Esophagus (tissue), 2 donors: ENCODE measurements at regions not wholly inside any gene's neighbourhood (a gene's known extent, or its start where the extent isn't known, plus 50 kb on each side); places are given as distances from the start of the nearest gene placed in this dataset.

Experiments used
- H3K27ac ChIP-seq, 2 donors: one replicate each; pipeline ENCODE4 v1.5.1; 2013; ENCODE audit warnings: low read depth in 2 of 2, mild to moderate bottlenecking in 2 of 2, inconsistent platforms in 1 of 2, low read length in 1 of 2, moderate library complexity in 1 of 2
- H3K27me3 ChIP-seq, 2 donors: one replicate each; pipeline ENCODE4 v1.6.1; 2013; ENCODE audit warnings: low read length in 2 of 2, control low read depth in 1 of 2, mild to moderate bottlenecking in 1 of 2; ENCODE audit not compliant: insufficient read depth in 2 of 2, control insufficient read depth in 1 of 2
- H3K36me3 ChIP-seq, 2 donors: one replicate each; pipeline ENCODE4 v1.6.1; 2013; ENCODE audit warnings: low read length in 1 of 2; ENCODE audit not compliant: control insufficient read depth in 2 of 2, insufficient read depth in 2 of 2
- H3K4me1 ChIP-seq, 2 donors: one replicate each; pipeline ENCODE4 v1.6.1; 2013; ENCODE audit warnings: low read length in 1 of 2; ENCODE audit not compliant: control insufficient read depth in 2 of 2, insufficient read depth in 2 of 2
- H3K4me3 ChIP-seq, 2 donors: one replicate each; pipeline ENCODE4 v1.5.1; 2013; ENCODE audit warnings: low read length in 2 of 2, mild to moderate bottlenecking in 2 of 2, low read depth in 1 of 2, moderate library complexity in 1 of 2
- H3K9me3 ChIP-seq, 2 donors: one replicate each; pipeline ENCODE4 v1.6.1; 2013; ENCODE audit warnings: mild to moderate bottlenecking in 2 of 2, low read depth in 1 of 2, low read length in 1 of 2, moderate library complexity in 1 of 2; ENCODE audit not compliant: control insufficient read depth in 2 of 2, insufficient read depth in 1 of 2
- WGBS, 2 donors: extraction: QIAGEN DNeasy Blood & Tissue Kit; methylation state at CpG; one replicate each; pipeline ENCODE4 v1.1.7; 2013; 5-methylcytosine and 5-hydroxymethylcytosine counted together
- donor health status: healthy with polysubstance abuse.
- donor health status: Bipolar disorder and iron deficiency.

GRCh38 chr2:191476901-191477300 lies 201.0 kb upstream of the NABP1 start:
- Histone ChIP-seq H3K4me1 (no peaks in the 10 kb centered on the region), H3K27ac (no peak overlapping the region), H3K9me3 (peaks cover 0 to 2% of the 10 kb centered on the region in 2 donors), H3K36me3 (no peaks in the 10 kb centered on the region), H3K27me3 (no peaks in the 10 kb centered on the region), H3K4me3 (no peak overlapping the region)
- 97 to 98% methylated on average over 5 of the region's 5 CpGs for WGBS, 2 donors

DNA sequence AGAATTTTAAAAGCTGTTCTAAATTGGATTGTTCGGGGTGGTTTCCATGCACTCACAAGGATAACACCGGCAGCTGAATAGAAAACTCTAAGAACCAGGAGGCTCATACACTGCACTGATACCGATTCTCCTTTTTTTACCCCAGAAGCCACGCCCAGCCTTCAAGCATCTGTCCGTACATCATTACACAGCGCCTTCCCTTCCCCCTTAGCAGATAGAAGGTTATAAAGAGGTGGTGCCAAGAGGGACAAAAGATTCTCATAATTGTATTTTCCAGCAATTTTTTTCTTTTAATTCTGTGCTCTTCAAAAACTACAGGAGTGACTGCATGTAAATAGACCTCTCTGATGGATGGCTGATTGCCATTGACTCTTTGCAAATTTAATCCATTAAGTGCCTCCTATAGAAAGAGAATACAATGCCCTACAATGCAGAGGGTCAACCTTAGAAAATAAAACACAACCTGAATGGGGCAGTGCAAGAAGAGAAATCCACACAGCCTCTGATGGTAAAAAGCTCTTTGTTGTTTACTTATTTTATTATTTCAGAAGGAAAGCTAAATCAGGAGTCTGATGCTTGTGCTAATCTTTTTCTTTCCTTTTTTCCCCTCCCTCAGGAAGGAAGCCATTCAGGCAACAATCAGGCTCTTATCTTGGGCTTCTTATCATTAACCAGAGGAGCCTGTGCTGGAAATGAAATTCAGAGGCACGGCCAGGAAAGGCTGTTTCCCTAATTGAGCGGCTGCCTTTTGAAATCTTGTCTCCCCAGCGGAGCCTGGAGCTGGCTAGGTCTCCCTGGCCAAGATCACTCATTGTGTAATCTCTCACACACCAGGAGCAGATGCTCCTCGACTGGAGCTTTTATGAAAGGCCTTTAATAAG lies 198.9 kb upstream of the NABP1 start:
- 48 to 57% methylated on average over 10 of the region's 10 CpGs for WGBS, 2 donors
- Histone ChIP-seq H3K36me3 (no peaks in the 10 kb centered on the region), H3K4me1 (no peaks in the 10 kb centered on the region), H3K9me3 (peaks cover 0 to 2% of the 10 kb centered on the region in 2 donors), H3K4me3 (no peak overlapping the region), H3K27me3 (no peaks in the 10 kb centered on the region), H3K27ac (peak overlapping the region in 1 of 2 donors; percentile 0)

GRCh38 chr2:191479680-191480023 lies 198.3 kb upstream of the NABP1 start:
- peaks cover 0 to 2% of the 10 kb centered on the region in 2 donors for H3K9me3 ChIP-seq
- H3K27ac ChIP-seq = peak overlapping the region in 1 of 2 donors; percentile 0
- no peaks in the 10 kb centered on the region for H3K27me3 ChIP-seq
- H3K4me1 ChIP-seq = no peaks in the 10 kb centered on the region
- H3K36me3 ChIP-seq = no peaks in the 10 kb centered on the region
- H3K4me3 ChIP-seq = no peak overlapping the region
- WGBS, 2 donors = 31 to 47% methylated on average over 5 of the region's 5 CpGs

- H3K4me3 ChIP-seq = no peak overlapping the region
- H3K27me3 ChIP-seq = no peaks in the 10 kb centered on the region
- 85 to 86% methylated on average over 3 of the region's 3 CpGs for WGBS, 2 donors
- no peaks in the 10 kb centered on the region for H3K9me3 ChIP-seq
- H3K27ac ChIP-seq = no peak overlapping the region
- H3K4me1 ChIP-seq = no peaks in the 10 kb centered on the region
- no peaks in the 10 kb centered on the region for H3K36me3 ChIP-seq
Measured at GRCh38 chr2:191481305-191482070, 196.4 kb upstream of the NABP1 start.

- Histone ChIP-seq H3K9me3 (no peaks in the 10 kb centered on the region), H3K27me3 (no peaks in the 10 kb centered on the region), H3K36me3 (no peaks in the 10 kb centered on the region), H3K4me1 (peaks cover 0 to 2% of the 10 kb centered on the region in 2 donors), H3K4me3 (no peak overlapping the region), H3K27ac (no peak overlapping the region)
- 61 to 66% methylated on average over 3 of the region's 3 CpGs for WGBS, 2 donors
Measured at GRCh38 chr2:191483117-191483516, 194.8 kb upstream of the NABP1 start.

DNA sequence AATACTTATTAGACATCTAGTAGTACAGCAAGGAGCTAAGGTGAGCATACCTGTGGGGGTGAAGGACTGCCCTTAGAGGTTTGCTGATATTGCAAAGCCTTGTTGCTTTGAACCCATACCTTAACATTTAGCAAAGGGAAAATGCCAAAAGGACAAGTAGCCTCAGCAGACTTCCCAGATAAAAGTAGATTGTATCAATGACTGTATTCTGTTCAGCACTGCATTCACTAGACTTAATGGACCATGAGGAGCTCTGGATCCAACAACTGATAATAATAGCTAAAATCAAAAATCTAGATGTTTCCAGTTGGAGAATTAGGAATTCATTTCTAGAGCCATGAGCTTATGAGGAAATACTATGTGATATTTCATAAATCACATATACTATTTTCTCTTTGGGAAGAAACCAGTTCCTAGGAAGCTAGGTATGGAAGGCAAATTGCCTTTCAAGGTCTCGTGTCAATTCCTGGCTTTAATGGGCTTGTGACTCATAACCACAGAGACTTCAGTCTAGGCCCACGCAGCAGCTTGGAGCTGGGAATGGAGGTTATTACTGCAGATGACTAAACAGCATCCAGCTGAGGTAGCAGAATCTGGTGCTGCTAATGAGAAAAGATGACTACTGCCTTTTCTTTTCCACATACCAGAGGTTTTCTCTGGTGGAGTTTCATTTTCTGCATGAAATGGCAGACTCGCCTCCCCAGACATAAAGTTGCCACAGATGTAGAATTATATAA lies 191.2 kb upstream of the NABP1 start:
- Histone ChIP-seq H3K9me3 (no peaks in the 10 kb centered on the region), H3K4me3 (no peak overlapping the region), H3K27ac (peak overlapping the region; percentile 31 to 36), H3K4me1 (peaks cover 2 to 3% of the 10 kb centered on the region in 2 donors), H3K36me3 (no peaks in the 10 kb centered on the region), H3K27me3 (no peaks in the 10 kb centered on the region)
- WGBS, 2 donors = 50 to 60% methylated on average over 3 of the region's 3 CpGs

- H3K27me3 ChIP-seq = no peaks in the 10 kb centered on the region
- peaks cover 2 to 3% of the 10 kb centered on the region in 2 donors for H3K4me1 ChIP-seq
- peak overlapping the region; percentile 62 to 95 for H3K27ac ChIP-seq
- no peak overlapping the region for H3K4me3 ChIP-seq
- 47 to 52% methylated on average over 7 of the region's 7 CpGs for WGBS, 2 donors
- no peaks in the 10 kb centered on the region for H3K36me3 ChIP-seq
- no peaks in the 10 kb centered on the region for H3K9me3 ChIP-seq
Measured at GRCh38 chr2:191488135-191488534, 189.8 kb upstream of the NABP1 start.

- no peaks in the 10 kb centered on the region for H3K36me3 ChIP-seq
- no peak overlapping the region for H3K27ac ChIP-seq
- no peaks in the 10 kb centered on the region for H3K9me3 ChIP-seq
- H3K4me3 ChIP-seq = no peak overlapping the region
- no peaks in the 10 kb centered on the region for H3K27me3 ChIP-seq
- peaks cover 2 to 3% of the 10 kb centered on the region in 2 donors for H3K4me1 ChIP-seq
- 81 to 82% methylated on average over 2 of the region's 2 CpGs for WGBS, 2 donors
Measured at GRCh38 chr2:191489177-191489576, 188.8 kb upstream of the NABP1 start.

DNA sequence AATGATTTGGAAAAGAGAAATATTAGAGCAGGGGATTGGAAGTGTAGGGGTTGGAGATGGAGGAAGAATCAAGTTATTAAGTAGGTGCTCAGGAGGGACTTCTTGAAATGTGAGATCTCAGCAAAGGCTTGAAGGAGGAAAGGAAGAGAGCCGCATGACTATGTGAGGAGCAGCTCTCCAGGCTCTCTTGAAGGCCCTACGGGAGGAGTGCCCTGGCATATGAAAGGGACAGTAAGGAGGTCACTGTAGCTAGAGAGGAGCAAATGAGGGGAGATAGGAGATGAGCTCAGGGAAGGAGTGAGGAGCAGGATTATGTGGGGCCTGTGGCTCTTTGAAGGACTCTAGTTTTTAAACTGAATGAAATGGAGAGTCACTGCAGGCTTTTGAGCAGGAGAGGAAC lies 181.1 kb upstream of the NABP1 start:
- Histone ChIP-seq H3K4me3 (no peak overlapping the region), H3K27me3 (no peaks in the 10 kb centered on the region), H3K9me3 (no peaks in the 10 kb centered on the region), H3K36me3 (no peaks in the 10 kb centered on the region), H3K27ac (no peak overlapping the region), H3K4me1 (peaks cover 2 to 3% of the 10 kb centered on the region in 2 donors)
- 93 to 97% methylated on average over 2 of the region's 2 CpGs for WGBS, 2 donors
